Brain pericyte (primary cell): ENCODE measurements at regions not wholly inside any gene's neighbourhood (a gene's known extent, or its start where the extent isn't known, plus 50 kb on each side); places are given as distances from the start of the nearest gene placed in this dataset.
A peak's percentile ranks its signal among the peaks of the same experiment; 100 is the strongest.

Source experiments
- DNase-seq: peaks from one replicate; pipeline ENCODE4 v3.0.0-alpha.2; 2012; ENCODE audit warnings: low read depth, low spot score

DNA sequence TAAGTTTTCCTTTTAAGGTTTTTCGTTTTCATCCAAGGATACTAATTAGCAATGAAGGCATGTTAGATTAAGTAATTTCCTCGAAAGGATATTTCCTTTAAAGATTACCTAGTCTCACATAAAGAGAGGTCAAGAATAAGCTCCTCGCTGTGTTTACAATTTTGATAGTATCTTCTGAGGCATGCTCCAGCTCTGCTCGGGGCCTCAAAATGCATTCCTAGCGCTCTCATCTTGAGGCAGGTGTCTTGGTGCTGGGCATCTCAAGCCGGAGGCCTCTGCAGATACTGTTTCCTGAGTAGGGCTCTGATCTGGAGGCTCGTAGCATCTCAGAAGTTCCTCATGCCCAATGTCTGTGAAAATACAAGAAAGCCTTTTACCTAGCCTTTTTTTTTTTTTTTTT lies 128.6 kb upstream of the SNX19 start:
- no peak for DNase-seq

GRCh38 chr11:131052367-131052766 lies 136.1 kb upstream of the SNX19 start:
- no peak for DNase-seq

DNA sequence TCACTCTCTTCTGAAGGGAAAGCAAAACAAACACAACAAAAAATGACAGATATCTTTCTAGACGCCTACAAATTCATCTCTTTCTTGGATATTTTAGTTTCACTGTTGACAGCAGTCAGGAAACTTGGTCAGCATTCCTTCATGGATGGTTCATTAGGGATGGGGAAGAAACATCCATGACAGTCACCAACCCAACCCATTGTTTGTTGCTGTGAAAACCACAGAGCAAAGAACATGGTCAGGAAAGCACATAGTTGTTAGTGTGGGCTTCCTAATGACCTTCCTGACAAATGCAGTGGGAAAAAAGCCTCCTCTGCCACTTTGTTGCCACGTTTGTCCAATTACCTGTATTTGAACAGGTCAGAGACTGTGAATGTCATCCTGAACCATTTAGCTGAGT lies 139.8 kb upstream of the SNX19 start:
- DNase-seq: no peak

GRCh38 chr11:131063638-131064037 lies 147.4 kb upstream of the SNX19 start:
- DNase-seq: no peak

DNA sequence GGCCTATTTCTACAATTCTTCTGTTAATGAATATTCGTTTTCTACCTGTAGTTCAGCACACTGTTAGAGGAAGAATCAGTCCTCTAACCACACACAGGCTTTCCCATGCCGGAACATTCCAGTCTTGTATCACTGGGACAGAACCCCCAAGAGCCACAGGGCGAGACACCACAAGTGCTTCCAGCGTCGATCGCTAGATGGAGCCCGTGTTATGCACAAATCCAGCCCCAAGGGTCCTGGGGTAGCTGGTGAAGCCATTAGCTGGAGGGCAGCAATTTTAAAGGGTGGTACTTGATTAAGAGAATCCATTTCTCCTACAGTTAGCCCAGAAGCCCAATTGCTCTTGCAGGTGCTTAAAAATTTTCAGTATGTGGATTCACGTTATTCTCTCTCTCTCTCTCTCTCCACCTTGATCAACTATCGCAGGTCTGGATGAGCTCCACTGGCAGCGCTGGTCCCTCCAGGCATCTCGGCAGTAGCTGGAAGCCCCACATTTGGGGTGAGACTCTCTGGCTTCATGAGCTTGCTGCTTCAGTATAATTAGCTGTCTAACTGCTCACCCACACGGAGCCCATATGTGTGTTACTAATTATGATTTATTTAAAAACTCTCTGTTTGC lies 148.2 kb upstream of the SNX19 start:
- peak; percentile 10 for DNase-seq

DNA sequence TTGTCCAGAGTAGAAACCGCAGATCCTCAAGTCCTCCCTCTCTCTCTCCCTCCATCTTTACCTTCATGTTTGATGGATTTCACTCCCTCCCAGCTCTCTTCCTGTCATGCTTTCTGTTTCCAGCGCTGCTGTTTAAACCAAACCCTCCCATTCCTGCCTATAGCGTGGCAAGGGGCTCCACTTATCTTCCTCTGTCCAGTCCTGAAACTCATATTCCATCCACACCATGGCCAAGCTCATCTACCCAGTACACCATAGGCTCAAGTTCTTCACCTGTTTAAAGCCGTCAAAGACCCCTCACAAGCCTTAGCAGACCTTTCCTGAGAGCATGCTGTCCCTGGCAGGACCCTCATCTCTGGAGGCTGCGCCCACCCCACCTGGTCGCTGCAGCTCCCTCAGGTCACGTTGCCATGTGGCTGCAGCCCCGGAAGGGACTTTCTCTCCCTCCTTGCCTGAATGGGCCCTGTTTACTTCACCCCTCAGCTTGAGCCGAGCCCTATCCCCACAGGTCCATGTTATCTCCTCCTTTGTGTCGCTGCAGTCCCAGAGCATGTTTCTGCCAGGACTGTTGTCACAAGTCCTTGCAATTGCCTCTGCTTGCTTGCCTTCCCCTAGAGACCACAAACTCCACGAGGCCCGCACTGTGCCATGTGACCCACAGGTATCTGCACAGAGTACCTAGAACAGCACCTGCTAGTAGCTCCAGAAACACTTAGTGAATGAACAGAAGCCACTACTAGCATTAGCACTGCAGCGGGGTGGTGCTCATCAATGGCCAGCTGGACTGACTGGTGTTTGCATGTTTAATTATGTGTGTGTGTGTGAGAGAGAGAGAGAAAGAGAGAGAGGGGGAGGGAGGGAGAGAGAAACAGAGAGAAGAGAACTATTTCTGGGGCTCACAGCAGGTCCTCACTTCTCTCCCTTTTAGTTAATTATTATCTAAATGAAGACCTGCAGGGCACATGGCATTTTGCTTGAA lies 149.4 kb upstream of the SNX19 start:
- DNase-seq: no peak

DNA sequence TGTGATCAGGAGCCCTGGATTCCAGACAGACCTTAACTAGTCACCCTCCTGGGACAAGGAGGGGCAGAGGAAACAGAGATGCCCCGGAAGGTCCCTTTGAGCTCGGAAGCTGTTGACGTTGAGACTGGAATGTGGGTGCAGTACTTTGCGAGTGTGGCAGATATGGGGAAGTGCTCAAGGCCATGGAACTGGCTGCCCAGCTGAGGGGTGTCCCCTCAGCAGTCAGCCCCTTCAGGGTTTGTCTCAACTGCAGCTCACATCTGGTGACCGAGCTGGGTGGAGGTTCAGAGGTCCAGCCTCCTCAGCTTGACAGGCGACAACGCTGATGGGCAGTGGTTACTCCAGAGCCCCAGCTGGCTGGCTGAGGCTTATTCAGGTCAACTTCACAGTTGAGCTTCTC lies 150.3 kb upstream of the SNX19 start:
- DNase-seq: no peak

DNA sequence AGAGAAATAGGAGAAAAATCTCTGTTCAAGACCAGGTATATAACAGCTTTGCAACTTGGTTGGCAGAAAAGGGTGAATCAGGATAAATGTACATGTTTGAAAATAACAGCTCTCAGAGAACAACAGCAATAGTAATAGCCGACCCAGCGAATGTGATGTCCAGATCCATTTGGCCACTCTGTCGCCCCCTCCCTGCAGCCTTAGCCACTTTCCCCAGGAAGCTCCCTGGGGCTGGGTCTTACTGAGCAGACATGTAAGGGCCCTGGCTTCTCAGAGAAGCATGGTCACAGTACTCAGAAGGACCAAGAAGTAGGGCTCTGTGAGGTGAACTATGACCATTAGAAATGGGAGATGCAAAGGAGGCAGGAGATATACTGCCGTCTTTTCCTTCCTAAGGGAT lies 154.1 kb upstream of the SNX19 start:
- no peak for DNase-seq

DNA sequence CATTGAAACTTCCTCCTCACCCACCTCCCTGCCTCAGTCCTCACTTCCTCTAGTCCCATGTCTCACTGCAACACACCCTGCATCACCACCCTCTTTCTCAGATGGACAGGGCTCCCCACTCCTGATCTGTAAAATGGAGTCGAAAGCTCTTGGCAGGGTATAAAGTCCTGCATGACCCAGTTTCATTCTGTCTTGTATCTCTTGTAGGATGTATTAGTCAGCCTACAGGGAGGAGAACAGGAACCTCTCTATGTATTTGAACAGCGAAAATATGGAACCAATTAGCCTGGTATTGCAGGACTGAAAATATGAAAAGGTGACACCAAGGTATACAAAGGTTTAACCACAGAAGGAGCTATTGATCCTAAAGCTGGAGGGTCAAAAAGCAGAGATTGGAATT lies 156.9 kb upstream of the SNX19 start:
- no peak for DNase-seq

DNA sequence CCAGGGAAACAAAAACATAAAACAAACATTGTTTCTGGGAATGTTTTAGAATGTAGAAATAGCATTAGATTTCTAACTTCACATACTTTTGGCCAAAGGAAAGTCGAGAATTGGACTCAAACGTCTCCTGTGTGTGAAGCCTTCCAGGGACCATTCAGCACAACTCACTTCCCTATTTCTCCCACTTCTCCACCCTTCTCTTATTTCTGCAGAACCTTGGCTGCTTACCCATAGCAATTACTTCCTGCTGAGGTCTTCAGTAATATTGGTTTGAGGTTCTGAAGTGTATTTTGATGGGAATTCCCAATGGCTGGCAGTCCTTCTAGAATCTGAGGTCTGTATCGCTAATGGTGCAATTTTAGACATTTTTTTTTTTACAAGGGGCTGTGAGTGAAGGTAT lies 158.3 kb upstream of the SNX19 start:
- no peak for DNase-seq

DNA sequence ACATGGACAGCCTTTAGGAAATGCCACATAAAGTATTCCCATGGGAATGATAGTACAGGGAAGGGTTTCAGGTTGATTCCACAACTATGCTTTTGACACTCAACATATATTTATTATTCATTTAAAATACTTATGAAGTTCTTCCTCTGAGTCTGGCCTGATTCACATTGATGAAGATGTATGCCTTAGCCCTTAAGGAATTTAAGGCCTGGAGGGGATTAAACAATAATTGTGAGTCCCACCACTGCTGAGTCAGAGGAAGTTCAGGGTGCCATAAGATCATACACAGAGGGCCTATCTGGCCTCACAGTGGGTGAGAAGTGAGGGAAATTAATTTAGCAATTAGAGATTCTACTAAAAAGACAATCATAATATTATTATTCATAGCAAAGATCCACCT lies 161.1 kb upstream of the SNX19 start:
- no peak for DNase-seq

DNA sequence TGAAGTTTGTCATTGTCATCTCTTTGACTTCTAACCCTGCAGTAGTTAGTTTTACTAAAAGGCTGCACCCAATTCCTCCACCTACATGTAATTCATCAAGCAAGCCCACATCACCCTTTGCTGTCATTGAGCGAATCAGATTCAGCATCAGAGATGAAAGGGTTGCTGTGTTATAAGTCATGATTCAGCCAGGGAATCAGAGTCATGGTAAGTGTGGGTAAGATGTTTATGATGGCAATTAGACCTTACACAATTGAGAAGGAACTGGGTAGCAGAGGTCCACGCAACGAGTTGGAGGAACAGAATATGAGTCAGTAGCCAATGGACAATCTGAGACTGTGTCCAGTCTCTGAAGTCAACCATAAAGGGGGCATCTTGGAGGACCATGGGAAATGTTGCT lies 162.8 kb upstream of the SNX19 start:
- no peak for DNase-seq

GRCh38 chr11:131089727-131090245 lies 173.5 kb upstream of the SNX19 start:
- no peak for DNase-seq

GRCh38 chr11:131092469-131092868 lies 176.2 kb upstream of the SNX19 start:
- DNase-seq: no peak

DNA sequence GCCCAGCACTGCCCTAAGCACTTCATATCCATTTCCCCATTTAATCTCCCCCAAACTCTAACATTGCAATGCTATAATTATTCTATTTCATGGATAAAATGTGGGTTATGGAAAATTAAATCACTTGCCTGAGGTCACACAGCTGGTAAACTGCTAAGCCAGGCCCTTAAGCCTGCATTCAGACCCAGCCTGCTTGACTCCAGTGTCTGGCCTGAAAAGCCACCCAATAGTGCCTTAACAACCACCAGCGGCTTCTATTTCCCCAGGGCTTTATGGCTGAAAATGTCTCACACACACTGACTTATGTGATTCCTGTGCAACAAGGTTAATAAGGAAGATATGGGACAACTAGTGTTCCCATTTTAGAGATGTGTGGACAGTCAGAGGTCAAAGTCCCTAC lies 178.5 kb upstream of the SNX19 start:
- no peak for DNase-seq

GRCh38 chr11:131095511-131096185 lies 179.4 kb upstream of the SNX19 start:
- DNase-seq: no peak

- no peak for DNase-seq
Observed at GRCh38 chr11:131099013-131099412, 182.7 kb upstream of the SNX19 start.

DNA sequence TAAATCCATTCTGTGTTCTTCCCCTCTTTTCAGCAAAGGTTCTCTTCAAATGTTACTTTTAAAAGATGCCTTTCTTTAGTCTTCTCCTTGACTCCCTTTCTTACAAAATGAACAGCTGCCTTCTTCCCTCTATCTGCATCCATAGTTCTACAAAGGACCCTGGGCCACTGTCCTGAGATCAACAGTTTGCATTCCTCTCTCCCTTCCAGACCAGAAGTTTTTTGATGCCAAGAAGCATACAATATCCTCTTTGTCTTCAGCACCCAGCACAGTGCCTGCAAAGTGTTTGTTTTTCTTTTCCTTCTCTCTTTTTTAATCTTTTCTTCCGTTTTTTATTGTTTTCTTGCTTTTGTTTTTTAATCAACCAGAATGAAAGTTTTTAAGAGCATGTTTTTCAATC lies 183.5 kb upstream of the SNX19 start:
- no peak for DNase-seq

DNA sequence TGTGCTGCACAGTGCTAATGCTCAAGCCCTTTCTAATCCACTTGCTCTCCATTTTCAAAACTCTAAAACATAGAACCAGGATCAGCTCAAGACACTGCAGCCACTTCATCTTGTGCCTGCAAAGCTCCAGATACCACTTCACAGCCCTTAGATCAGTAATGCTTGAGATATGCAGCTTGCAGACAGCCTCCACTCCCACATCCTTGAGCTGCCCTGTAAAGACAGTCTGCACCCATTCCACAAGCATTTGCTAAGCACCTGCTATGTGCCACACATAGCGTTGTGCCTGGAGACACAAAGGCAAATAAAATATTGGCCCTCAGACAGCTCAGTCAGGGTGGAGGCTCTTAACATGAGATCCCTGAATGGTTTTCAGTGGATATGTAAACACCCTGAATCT lies 192.5 kb upstream of the SNX19 start:
- no peak for DNase-seq

DNA sequence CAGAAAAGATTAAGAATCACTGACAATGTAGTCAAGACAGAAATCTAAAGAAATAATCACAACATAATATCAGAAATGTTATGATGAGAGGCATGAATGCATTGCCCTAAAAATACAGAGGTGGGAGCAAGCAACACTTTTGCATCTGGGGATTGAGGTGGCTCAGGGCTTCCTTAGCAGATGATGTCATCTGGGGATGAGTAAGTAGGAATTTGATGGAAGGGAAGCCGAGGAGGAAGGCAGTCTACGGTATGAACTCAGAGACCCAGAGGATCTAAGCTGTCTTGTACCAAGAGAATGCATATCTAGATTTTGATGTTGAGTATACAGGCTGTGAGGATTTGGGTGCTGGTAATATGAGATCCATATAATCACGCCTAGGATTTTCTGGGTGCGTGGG lies 193.0 kb upstream of the SNX19 start:
- no peak for DNase-seq

GRCh38 chr11:131109790-131110189 lies 193.5 kb upstream of the SNX19 start:
- DNase-seq: no peak

DNA sequence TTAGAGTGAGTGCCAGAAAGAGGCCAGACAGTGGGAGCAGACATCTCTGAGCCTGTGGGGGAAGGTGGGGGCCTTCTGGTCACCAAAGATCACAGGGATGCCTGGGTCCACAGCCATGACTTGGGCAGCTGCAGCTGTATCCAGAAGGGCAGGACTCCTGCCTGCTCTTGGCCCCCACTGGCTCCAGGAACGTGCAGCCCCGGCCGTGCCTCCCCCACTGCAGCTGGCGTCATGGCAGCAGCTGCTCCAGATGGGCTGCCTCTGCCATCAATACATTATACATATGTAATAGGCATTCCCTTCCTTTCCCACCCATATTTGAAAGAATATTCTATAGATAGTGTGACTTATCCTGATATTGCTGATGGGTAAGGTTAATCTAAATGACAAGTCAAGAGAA lies 195.5 kb upstream of the SNX19 start:
- no peak for DNase-seq
